ENCODE measurements at regions not wholly inside any gene's neighbourhood (a gene's known extent, or its start where the extent isn't known, plus 50 kb on each side); places are given as distances from the start of the nearest gene placed in this dataset.

GRCh38 chr14:41154143-41154807 lies 452.4 kb upstream of the LRFN5 start:
- TF ChIP-seq SIN3A (IDR thresholded peaks at IDR 0.05; ENCODE audit: borderline replicate concordance, insufficient read depth, low read length), result no peak

DNA sequence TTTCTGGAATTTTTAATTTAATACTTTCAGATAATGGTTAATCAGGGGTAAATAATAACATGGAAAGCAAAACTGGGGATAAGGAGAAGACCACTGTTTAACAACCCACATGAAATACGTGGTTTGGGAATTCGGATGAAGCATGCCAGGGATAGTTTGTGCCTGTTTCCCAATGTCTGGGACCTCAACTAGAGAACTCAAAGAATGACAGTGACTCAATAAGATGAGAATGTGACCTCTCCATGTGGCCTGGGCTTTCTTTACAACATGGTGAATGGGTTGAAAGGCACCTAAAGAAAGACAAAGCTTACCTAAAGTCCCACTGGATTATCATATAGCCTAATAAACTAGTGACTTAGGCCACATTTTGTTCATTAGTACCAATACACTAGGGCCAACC lies 460.3 kb upstream of the LRFN5 start:
- TF ChIP-seq REST (IDR thresholded peaks at IDR 0.05; ENCODE audit: insufficient read depth in 1 of 2, low read depth in 2 of 2, low read length in 2 of 2) (no peak), POLR2AphosphoS5 (IDR thresholded peaks at IDR 0.05; ENCODE audit: low read depth, low read length) (no peak), SIN3A (IDR thresholded peaks at IDR 0.05; ENCODE audit: borderline replicate concordance, insufficient read depth, low read length) (no peak), FOXP2 (optimal IDR thresholded peaks at IDR 0.05; ENCODE audit: borderline replicate concordance, extremely low read depth, extremely low read length, insufficient read depth) (no peak), TAF1 (IDR thresholded peaks at IDR 0.05; ENCODE audit: borderline replicate concordance, insufficient read depth, low read length) (no peak)

DNA sequence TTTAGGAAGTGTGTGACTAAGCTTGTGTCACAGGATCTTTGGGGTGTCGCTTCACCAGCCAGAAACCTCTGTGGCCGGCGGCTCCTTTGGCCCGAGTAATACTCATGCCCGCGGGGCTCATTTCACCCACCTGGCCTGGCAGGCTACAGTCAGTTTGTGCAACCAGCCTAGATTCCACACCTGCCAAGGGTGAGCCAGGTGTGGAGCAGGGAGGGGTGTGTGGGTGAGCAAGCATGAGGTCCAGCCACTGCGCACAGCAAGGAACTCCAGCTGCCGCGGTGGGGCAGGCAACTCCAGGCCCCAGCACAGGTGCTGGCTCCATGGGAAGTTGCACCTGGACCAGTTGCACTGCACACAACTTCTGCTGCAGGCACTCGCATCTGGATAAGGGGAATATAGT lies 462.3 kb upstream of the LRFN5 start:
- TF ChIP-seq POLR2AphosphoS5 (IDR thresholded peaks at IDR 0.05; ENCODE audit: low read depth, low read length), result no peak
- TF ChIP-seq REST (IDR thresholded peaks at IDR 0.05; ENCODE audit: insufficient read depth in 1 of 2, low read depth in 2 of 2, low read length in 2 of 2), result no peak
- no peak for TF ChIP-seq SIN3A (IDR thresholded peaks at IDR 0.05; ENCODE audit: borderline replicate concordance, insufficient read depth, low read length)
- no peak for TF ChIP-seq FOXP2 (optimal IDR thresholded peaks at IDR 0.05; ENCODE audit: borderline replicate concordance, extremely low read depth, extremely low read length, insufficient read depth)
- no peak for TF ChIP-seq TAF1 (IDR thresholded peaks at IDR 0.05; ENCODE audit: borderline replicate concordance, insufficient read depth, low read length)

GRCh38 chr14:41137741-41138140 lies 468.9 kb upstream of the LRFN5 start:
- no peak for TF ChIP-seq TAF1 (IDR thresholded peaks at IDR 0.05; ENCODE audit: borderline replicate concordance, insufficient read depth, low read length)
- no peak for TF ChIP-seq SIN3A (IDR thresholded peaks at IDR 0.05; ENCODE audit: borderline replicate concordance, insufficient read depth, low read length)
- TF ChIP-seq POLR2AphosphoS5 (IDR thresholded peaks at IDR 0.05; ENCODE audit: low read depth, low read length), result no peak
- TF ChIP-seq FOXP2 (optimal IDR thresholded peaks at IDR 0.05; ENCODE audit: borderline replicate concordance, extremely low read depth, extremely low read length, insufficient read depth), result no peak
- no peak for TF ChIP-seq REST (IDR thresholded peaks at IDR 0.05; ENCODE audit: insufficient read depth in 1 of 2, low read depth in 2 of 2, low read length in 2 of 2)

- TF ChIP-seq REST (IDR thresholded peaks at IDR 0.05; ENCODE audit: insufficient read depth in 1 of 2, low read depth in 2 of 2, low read length in 2 of 2) (no peak), FOXP2 (optimal IDR thresholded peaks at IDR 0.05; ENCODE audit: borderline replicate concordance, extremely low read depth, extremely low read length, insufficient read depth) (no peak), TAF1 (IDR thresholded peaks at IDR 0.05; ENCODE audit: borderline replicate concordance, insufficient read depth, low read length) (no peak), SIN3A (IDR thresholded peaks at IDR 0.05; ENCODE audit: borderline replicate concordance, insufficient read depth, low read length) (no peak), POLR2AphosphoS5 (IDR thresholded peaks at IDR 0.05; ENCODE audit: low read depth, low read length) (no peak)
Measured at GRCh38 chr14:41130274-41130673, 476.4 kb upstream of the LRFN5 start.

Data from PFSK-1 (cell line).